Epithelial cell of esophagus (primary cell): ENCODE measurements at regions not wholly inside any gene's neighbourhood (a gene's known extent, or its start where the extent isn't known, plus 50 kb on each side); places are given as distances from the start of the nearest gene placed in this dataset.
A peak's percentile ranks its signal among the peaks of the same experiment; 100 is the strongest.

Experiments used
- DNase-seq: peaks from one replicate; pipeline ENCODE4 v3.0.0; 2010; ENCODE audit warnings: low read depth
- H3K4me3 ChIP-seq: 2 replicates; pipeline ENCODE4 v1.5.1; 2011; ENCODE audit warnings: mild to moderate bottlenecking, low read length, control low read depth
- CTCF ChIP-seq: IDR thresholded peaks from 2 replicates; pipeline ENCODE4 v1.5.1; 2011; ENCODE audit warnings: low read depth, mild to moderate bottlenecking, low read length, control low read depth, inconsistent platforms; ENCODE audit not compliant: insufficient read depth; ENCODE audit errors: missing control alignments

DNA sequence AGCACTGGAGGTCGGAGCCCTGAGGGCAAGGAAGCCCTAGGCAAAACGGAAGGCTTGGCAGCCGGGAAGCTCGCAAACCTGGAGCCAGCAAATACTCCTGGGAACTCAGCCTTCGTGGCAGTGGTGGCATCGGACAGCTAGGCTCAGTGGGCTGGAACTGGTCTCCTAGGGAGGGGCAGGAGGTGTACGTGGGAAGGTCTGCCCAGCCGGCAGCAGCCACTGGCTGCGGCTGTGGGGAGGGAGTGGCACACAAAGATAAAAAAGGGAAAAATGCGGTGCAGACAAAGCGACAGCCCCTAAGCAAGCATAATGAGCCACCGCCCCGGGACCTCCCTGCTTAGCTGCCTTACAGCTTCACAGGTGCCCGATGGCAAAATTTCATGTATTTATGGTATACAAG lies 125.2 kb upstream of the KDM5D start:
- no peak for DNase-seq
- TF ChIP-seq CTCF: no peak
- no peak overlapping the region for H3K4me3 ChIP-seq

DNA sequence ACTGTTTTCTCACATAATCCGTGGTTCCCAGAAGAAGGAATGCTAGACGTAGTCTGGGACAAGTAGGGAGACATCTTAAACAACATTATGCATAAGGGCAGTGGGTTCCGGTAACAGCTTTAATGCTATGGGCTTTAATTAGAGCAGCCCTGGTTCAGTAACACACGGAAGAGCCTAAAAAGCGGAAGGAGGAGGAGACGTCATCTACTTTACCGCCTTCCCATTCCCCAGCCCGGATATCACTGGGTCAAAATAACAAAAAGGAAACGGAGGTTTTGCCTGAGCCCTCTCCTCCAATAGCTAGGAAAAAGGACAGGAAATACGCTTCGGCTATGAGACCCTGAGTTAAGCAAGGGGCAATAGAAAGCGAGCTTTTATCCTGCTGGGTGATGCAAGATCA lies 124.8 kb upstream of the KDM5D start:
- no peak overlapping the region for H3K4me3 ChIP-seq
- DNase-seq: no peak
- no peak for TF ChIP-seq CTCF

DNA sequence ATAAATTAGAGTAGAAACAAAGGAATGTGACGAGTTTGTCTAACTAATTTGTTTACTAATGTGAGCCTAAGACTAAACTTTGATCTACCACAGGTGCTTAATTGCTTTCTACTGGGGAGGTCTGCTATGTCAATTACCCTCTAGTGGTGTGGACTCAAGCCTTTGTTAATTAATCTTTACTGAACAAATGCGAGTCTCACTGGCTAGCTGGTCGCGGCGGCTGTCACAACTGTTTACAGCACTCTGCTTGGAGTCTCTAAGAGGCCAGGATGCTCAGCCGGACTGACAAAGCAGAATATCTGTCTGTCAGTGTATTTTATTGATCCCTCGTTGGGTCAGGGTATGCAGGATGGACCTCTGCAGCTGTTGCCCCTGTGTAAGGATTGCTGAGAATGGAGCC lies 124.1 kb upstream of the KDM5D start:
- no peak for DNase-seq
- H3K4me3 ChIP-seq: no peak overlapping the region
- no peak for TF ChIP-seq CTCF

GRCh38 chrY:19856474-19857135 lies 112.1 kb upstream of the KDM5D start:
- no peak for DNase-seq
- no peak for TF ChIP-seq CTCF
- no peak overlapping the region for H3K4me3 ChIP-seq

- TF ChIP-seq CTCF: no peak
- H3K4me3 ChIP-seq: no peak overlapping the region
- DNase-seq: peak; percentile 0
Measured at GRCh38 chrY:19842972-19843371, 98.4 kb upstream of the KDM5D start.

DNA sequence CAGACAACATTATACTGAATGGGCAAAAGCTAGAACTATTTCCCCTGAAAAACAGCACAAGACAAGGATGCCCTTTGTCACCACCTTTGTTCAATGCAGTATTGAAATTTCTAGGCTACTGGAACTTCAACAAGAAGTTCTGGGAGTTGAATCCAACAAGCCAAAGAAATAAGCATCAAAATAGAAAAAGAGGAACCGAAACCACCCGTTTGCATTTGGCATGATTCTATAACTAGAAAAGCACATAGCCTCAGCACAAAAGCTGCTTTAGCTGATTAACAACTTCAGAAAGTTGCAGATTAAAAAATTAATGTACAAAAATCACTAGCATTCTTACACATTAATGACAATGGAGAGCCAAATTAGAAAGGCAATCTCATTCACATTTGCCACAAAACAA lies 79.6 kb upstream of the KDM5D start:
- no peak for TF ChIP-seq CTCF
- no peak for DNase-seq
- no peak overlapping the region for H3K4me3 ChIP-seq

DNA sequence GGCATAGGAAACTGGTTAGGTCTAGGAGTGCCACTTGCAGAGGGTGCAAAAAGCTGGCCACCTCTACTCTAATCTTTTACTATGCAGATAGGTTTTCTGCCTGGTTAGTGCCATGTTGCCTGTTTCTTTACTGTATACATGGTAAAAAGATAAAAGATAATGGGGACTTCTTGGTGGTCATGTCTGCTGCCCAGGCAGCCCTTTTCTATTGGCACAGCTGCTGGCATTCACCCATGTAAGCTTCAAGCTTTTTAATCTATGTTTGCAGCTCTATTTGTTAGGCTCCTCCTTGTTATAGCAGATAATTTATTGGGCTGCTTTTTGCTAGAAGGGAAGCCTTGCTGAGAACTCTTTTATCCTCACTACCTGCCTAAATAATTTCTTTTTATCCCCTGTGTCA lies 74.0 kb upstream of the KDM5D start:
- H3K4me3 ChIP-seq: no peak overlapping the region
- no peak for TF ChIP-seq CTCF
- DNase-seq: no peak
